GM12878 (cell line): ENCODE measurements at regions not wholly inside any gene's neighbourhood (a gene's known extent, or its start where the extent isn't known, plus 50 kb on each side); places are given as distances from the start of the nearest gene placed in this dataset.

Source experiments
- ATAC-seq: fragments of 200-7000 bp; cut with Tn5 transposase; 3 replicates; pipeline ENCODE4 v1.9.1; 2020; ENCODE audit warnings: mild to moderate bottlenecking, moderate library complexity
- BruUV-seq: library from RNA; stranded (reverse); fragments of 400-500 nt; replicated peaks from 2 replicates; lab custom pipeline; 2021; lab: Mats Ljungman, UMichigan
- CTCF ChIA-PET: fragments of 300-600 bp; sonication (Branson Sonifier 250); formaldehyde crosslinking; extraction: SDS; loops from one replicate; lab custom pipeline; 2021; ENCODE audit warnings: inconsistent platforms; lab: Yijun Ruan, JAX
- POLR2A ChIA-PET: fragments of 350-600 bp; formaldehyde crosslinking; extraction: SDS; loops from one replicate; lab custom pipeline; 2021; ENCODE audit warnings: inconsistent platforms; lab: Charles Lee
- RAD21 ChIA-PET: fragments of 300-600 bp; sonication (Branson Sonifier 250); formaldehyde crosslinking; loops from one replicate; lab custom pipeline; 2023; ENCODE audit warnings: antibody characterized with exemption; ENCODE audit not compliant: unreplicated experiment; lab: Charles Lee
- SMC1A ChIA-PET: fragments of 300-600 bp; sonication (Branson Sonifier 250); formaldehyde crosslinking; loops from one replicate; lab custom pipeline; 2023; ENCODE audit not compliant: unreplicated experiment, uncharacterized antibody; lab: Charles Lee
- DNase-seq: peaks from one replicate; pipeline ENCODE4 v3.0.0-alpha.2; 2011; ENCODE audit warnings: low read depth, low spot score
- FAIRE-seq: peaks from 3 replicates; lab custom pipeline; 2011; peaks lifted over from hg19 to GRCh38; lab: Jason Lieb, UNC
- H2AFZ ChIP-seq: 2 replicates; pipeline ENCODE4 v1.6.0; 2011; ENCODE audit warnings: low read depth, low read length, control low read depth; ENCODE audit not compliant: control insufficient read depth
- H3K27ac ChIP-seq: 2 replicates; pipeline ENCODE4 v1.5.1; 2011; ENCODE audit warnings: control low read depth; ENCODE audit not compliant: control insufficient read depth, insufficient read depth
- H3K27me3 ChIP-seq, 2 experiments: replicated peaks in 1 of 2; 2 replicates each; pipeline versions ENCODE4 v1.6.0 to v1.6.1; 2011; ENCODE audit warnings: low read length in 1 of 2; ENCODE audit not compliant: control insufficient read depth in 2 of 2, insufficient read depth in 2 of 2
- H3K36me3 ChIP-seq, 2 experiments: 2 replicates each; pipeline ENCODE4 v1.5.1; 2011; ENCODE audit warnings: low read length in 1 of 2; ENCODE audit not compliant: control insufficient read depth in 2 of 2, insufficient read depth in 2 of 2
- H3K4me1 ChIP-seq: 2 replicates; pipeline ENCODE4 v1.6.1; 2011; ENCODE audit warnings: mild to moderate bottlenecking, low read length, moderate library complexity, mixed read lengths; ENCODE audit not compliant: control insufficient read depth, insufficient read depth
- H3K4me2 ChIP-seq: 2 replicates; pipeline ENCODE4 v1.6.0; 2011; ENCODE audit warnings: control low read depth; ENCODE audit not compliant: control insufficient read depth, insufficient read depth
- H3K4me3 ChIP-seq: fragments of 200-600 bp; sonication (generic); 2 replicates; pipeline ENCODE4 v1.5.1; 2016
- H3K79me2 ChIP-seq: 2 replicates; pipeline ENCODE4 v1.6.0; 2011; ENCODE audit warnings: low read length; ENCODE audit not compliant: control insufficient read depth, insufficient read depth
- H3K9ac ChIP-seq: 2 replicates; pipeline ENCODE4 v1.8.0; 2011; ENCODE audit warnings: low read length, control low read depth, mixed read lengths; ENCODE audit not compliant: control insufficient read depth, insufficient read depth
- H3K9me3 ChIP-seq: replicated peaks from 3 replicates; pipeline ENCODE4 v1.5.1; 2011; ENCODE audit warnings: mild to moderate bottlenecking, low read length; ENCODE audit not compliant: control insufficient read depth, insufficient read depth
- H4K20me1 ChIP-seq: 2 replicates; pipeline ENCODE4 v1.6.0; 2011; ENCODE audit not compliant: control insufficient read depth, insufficient read depth
- BCL3 ChIP-seq: IDR thresholded peaks from 2 replicates; pipeline ENCODE4 v1.6.1; 2011; ENCODE audit warnings: borderline replicate concordance, low read depth, mild to moderate bottlenecking, moderate library complexity, low read length; ENCODE audit not compliant: insufficient read depth, poor library complexity, severe bottlenecking
- CREM ChIP-seq: IDR thresholded peaks from 2 replicates; pipeline ENCODE4 v1.6.1; 2014; ENCODE audit warnings: antibody characterized with exemption, low read depth
- CTCF ChIP-seq, 3 experiments: IDR thresholded peaks in 2 of 3; conservative IDR thresholded peaks in 1 of 3; 2 replicates each; pipeline ENCODE4 v1.5.1; 2011; ENCODE audit warnings: low read depth in 3 of 3, low read length in 3 of 3, mild to moderate bottlenecking in 3 of 3, control low read depth in 2 of 3, moderate library complexity in 2 of 3, inconsistent platforms in 1 of 3, mixed read lengths in 1 of 3; ENCODE audit not compliant: control insufficient read depth in 2 of 3, insufficient read depth in 1 of 3; ENCODE audit errors: extremely low read depth in 1 of 3
- EZH2 ChIP-seq: IDR thresholded peaks from 2 replicates; pipeline ENCODE4 v1.6.1; 2012; ENCODE audit warnings: low read depth, mild to moderate bottlenecking, control low read depth, inconsistent platforms, low read length, borderline replicate concordance; ENCODE audit not compliant: control insufficient read depth
- FOXK2 ChIP-seq: fragments of 450-650 bp; IDR thresholded peaks from 2 replicates; pipeline ENCODE4 v1.6.1; 2017; ENCODE audit warnings: mild to moderate bottlenecking, moderate library complexity
- GABPA ChIP-seq: IDR thresholded peaks from 2 replicates; pipeline ENCODE4 v1.6.1; 2014; ENCODE audit warnings: antibody characterized with exemption, low read depth, mild to moderate bottlenecking, inconsistent platforms
- MXI1 ChIP-seq: fragments of 150-350 bp; IDR thresholded peaks from 2 replicates; pipeline ENCODE4 v1.6.1; 2011; ENCODE audit warnings: low read depth, mild to moderate bottlenecking, inconsistent platforms, low read length, improper control_type of control experiment
- MYC ChIP-seq: IDR thresholded peaks from 2 replicates; pipeline ENCODE4 v1.6.1; 2011; ENCODE audit warnings: mild to moderate bottlenecking, low read length, moderate library complexity, inconsistent platforms; ENCODE audit not compliant: insufficient read depth, insufficient replicate concordance, insufficient read length, severe bottlenecking
- POLR2A ChIP-seq: IDR thresholded peaks from 2 replicates; pipeline ENCODE4 v1.6.1; 2011; ENCODE audit warnings: low read depth, mild to moderate bottlenecking, low read length
- POU2F2 ChIP-seq: IDR thresholded peaks from 3 replicates; pipeline ENCODE4 v1.6.1; 2011; ENCODE audit warnings: low read depth, mild to moderate bottlenecking, low read length, borderline replicate concordance
- TCF3 ChIP-seq: IDR thresholded peaks from 2 replicates; pipeline ENCODE4 v1.6.1; 2012; ENCODE audit warnings: low read depth, mild to moderate bottlenecking, low read length, borderline replicate concordance; ENCODE audit not compliant: insufficient read depth
- USF1 ChIP-seq: IDR thresholded peaks from 2 replicates; pipeline ENCODE4 v1.6.1; 2011; ENCODE audit warnings: borderline replicate concordance, low read depth, mild to moderate bottlenecking, moderate library complexity, mixed read lengths, low read length; ENCODE audit not compliant: insufficient read depth; ENCODE audit errors: extremely low read length
- USF2 ChIP-seq: IDR thresholded peaks from 2 replicates; pipeline ENCODE4 v1.6.1; 2011; ENCODE audit warnings: low read depth, low read length, improper control_type of control experiment, borderline replicate concordance
- ZNF592 ChIP-seq: fragments of 450-650 bp; IDR thresholded peaks from 2 replicates; pipeline ENCODE4 v1.6.1; 2017; ENCODE audit warnings: mild to moderate bottlenecking, moderate library complexity
- in situ Hi-C: fragments of 300-500 bp; cut with MboI; formaldehyde crosslinking; loops from 9 replicates; pipeline ENCODE4 v1.14.3; 2018; ENCODE audit warnings: mixed read lengths
- intact Hi-C: fragments of 100-400 bp; cut with micrococcal nuclease; formaldehyde crosslinking; loops from one replicate; pipeline ENCODE4 v1.14.2; 2022; ENCODE audit not compliant: unreplicated experiment

- Histone ChIP-seq H3K79me2 (no peaks in the 10 kb centered on the region), H3K4me3 (no peak overlapping the region), H3K9me3 (no peaks in the 10 kb centered on the region), H3K27me3 (no peaks in the 10 kb centered on the region; a peak in 2 of 4 replicates), H3K9ac (no peak overlapping the region), H3K36me3 (no peaks in the 10 kb centered on the region), H2AFZ (no peak overlapping the region), H3K27ac (no peak overlapping the region), H4K20me1 (no peaks in the 10 kb centered on the region), H3K4me2 (no peak overlapping the region), H3K4me1 (no peaks in the 10 kb centered on the region)
- ChIA-PET RAD21 (no interaction called here), CTCF (no interaction called here), SMC1A (no interaction called here), POLR2A (no interaction called here)
- ATAC-seq, result no peak
- no TSS peak for BruUV-seq
- TF ChIP-seq MXI1 (no peak), POU2F2 (no peak), TCF3 (no peak), CTCF (IDR thresholded peaks at IDR 0.05 in 2 of 3, conservative IDR thresholded peaks at IDR 0.05 in 1 of 3; ENCODE audit: control insufficient read depth in 2 of 3, extremely low read depth in 1 of 3, insufficient read depth in 1 of 3, low read depth in 3 of 3, low read length in 3 of 3) (no peak), USF2 (no peak), BCL3 (no peak), ZNF592 (no peak), CREM (no peak), POLR2A (no peak), FOXK2 (no peak), GABPA (no peak), USF1 (no peak), EZH2 (no peak), MYC (no peak)
- no peak for FAIRE-seq
- no peak for DNase-seq
- intact Hi-C loops (no loop called here), in situ Hi-C loops (no loop called here)
These were observed 294.7 kb downstream of the KIF4B start for GRCh38 chr5:155308289-155308688.
